NB4 (cell line): ENCODE measurements at regions not wholly inside any gene's neighbourhood (a gene's known extent, or its start where the extent isn't known, plus 50 kb on each side); places are given as distances from the start of the nearest gene placed in this dataset.
"Not testable (repeated sequence)": the region's sequence is repeated elsewhere in the genome, so short reads cannot be mapped to it uniquely, and the experiment has no call there.

Source experiments
- DNase-seq: peaks from one replicate; pipeline ENCODE4 v3.0.0; 2010; ENCODE audit warnings: low read depth
- H3K4me3 ChIP-seq: one replicate; pipeline ENCODE4 v1.5.1; 2011; ENCODE audit warnings: mild to moderate bottlenecking, low read depth, low read length, moderate library complexity
- MYC ChIP-seq: IDR thresholded peaks from 2 replicates; pipeline ENCODE4 v1.6.1; 2011; ENCODE audit warnings: low read depth, low read length
- POLR2A ChIP-seq: IDR thresholded peaks from 2 replicates; pipeline ENCODE4 v1.6.1; 2011; ENCODE audit warnings: mild to moderate bottlenecking; ENCODE audit not compliant: insufficient read length; ENCODE audit errors: extremely low read depth
- TF ChIP-seq, protein P1 (sequence below): IDR thresholded peaks from 2 replicates; pipeline ENCODE4 v1.6.1; 2011; ENCODE audit warnings: low read depth, low read length
- TF ChIP-seq, protein P2 (sequence below): IDR thresholded peaks from one replicate; pipeline ENCODE4 v1.5.1; 2012; ENCODE audit warnings: low read depth, low read length

- no peak for DNase-seq
- no peak for TF ChIP-seq MYC
- TF ChIP-seq, protein P1, sequence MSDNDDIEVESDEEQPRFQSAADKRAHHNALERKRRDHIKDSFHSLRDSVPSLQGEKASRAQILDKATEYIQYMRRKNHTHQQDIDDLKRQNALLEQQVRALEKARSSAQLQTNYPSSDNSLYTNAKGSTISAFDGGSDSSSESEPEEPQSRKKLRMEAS = no peak
- no peak overlapping the region for H3K4me3 ChIP-seq
Observed at GRCh38 chr3:89740080-89740880, 632.9 kb downstream of the EPHA3 start.

GRCh38 chr3:89740881-89741177 is 633.4 kb downstream of the EPHA3 start:
- TF ChIP-seq POLR2A = no peak
- TF ChIP-seq, protein P2, sequence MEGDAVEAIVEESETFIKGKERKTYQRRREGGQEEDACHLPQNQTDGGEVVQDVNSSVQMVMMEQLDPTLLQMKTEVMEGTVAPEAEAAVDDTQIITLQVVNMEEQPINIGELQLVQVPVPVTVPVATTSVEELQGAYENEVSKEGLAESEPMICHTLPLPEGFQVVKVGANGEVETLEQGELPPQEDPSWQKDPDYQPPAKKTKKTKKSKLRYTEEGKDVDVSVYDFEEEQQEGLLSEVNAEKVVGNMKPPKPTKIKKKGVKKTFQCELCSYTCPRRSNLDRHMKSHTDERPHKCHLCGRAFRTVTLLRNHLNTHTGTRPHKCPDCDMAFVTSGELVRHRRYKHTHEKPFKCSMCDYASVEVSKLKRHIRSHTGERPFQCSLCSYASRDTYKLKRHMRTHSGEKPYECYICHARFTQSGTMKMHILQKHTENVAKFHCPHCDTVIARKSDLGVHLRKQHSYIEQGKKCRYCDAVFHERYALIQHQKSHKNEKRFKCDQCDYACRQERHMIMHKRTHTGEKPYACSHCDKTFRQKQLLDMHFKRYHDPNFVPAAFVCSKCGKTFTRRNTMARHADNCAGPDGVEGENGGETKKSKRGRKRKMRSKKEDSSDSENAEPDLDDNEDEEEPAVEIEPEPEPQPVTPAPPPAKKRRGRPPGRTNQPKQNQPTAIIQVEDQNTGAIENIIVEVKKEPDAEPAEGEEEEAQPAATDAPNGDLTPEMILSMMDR = no peak
- no peak for TF ChIP-seq MYC
- TF ChIP-seq, protein P1 = no peak
- DNase-seq = no peak
- no peak overlapping the region for H3K4me3 ChIP-seq

DNA sequence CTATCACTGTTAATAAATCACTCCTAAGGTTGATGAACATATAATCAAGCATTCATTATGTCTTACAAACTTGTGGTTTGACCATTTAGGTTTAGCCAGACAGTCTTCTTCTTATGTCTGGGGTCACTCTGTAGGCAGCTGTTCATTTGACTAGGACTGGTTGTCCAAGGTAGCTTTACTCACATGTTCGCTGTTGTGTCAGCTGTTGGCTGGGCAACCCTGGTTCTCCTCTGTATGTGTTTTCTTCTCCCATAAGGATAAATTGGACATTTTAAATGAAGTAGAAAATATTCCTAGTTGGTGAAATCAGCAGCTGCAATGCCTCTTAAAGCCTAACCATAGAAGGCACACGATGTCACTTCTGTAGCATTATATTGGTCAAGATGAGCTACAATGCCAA is 635.1 kb downstream of the EPHA3 start:
- no peak for DNase-seq
- no peak overlapping the region for H3K4me3 ChIP-seq
- TF ChIP-seq, protein P1 = no peak
- TF ChIP-seq MYC (no peak), POLR2A (no peak)
- TF ChIP-seq, protein P2 = no peak

GRCh38 chr3:89747541-89748278 is 640.3 kb downstream of the EPHA3 start:
- not testable (repeated sequence) for DNase-seq, H3K4me3 ChIP-seq

DNA sequence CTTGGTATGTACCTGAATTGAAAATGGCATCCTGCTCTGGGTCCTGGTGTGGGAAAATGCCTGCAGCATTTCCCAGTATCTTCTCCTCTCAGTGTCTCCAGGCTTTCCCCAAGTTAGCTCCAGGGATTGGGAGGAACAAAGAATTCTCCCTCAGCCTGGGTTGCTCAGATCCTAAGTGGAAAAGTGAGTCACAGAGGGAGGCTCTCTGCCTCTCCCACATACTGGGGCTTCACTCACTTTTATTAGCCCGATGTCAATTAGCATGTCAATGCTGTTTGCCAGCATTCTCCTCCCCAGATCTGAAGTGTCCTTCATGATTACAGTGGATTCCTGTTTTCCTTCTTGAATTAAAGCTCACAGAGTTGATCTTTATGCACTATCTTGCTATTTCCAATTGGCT is 655.0 kb downstream of the EPHA3 start:
- no peak overlapping the region for H3K4me3 ChIP-seq
- TF ChIP-seq MYC (no peak), POLR2A (no peak)
- TF ChIP-seq, protein P1 = no peak
- TF ChIP-seq, protein P2 = no peak
- DNase-seq = no peak

DNA sequence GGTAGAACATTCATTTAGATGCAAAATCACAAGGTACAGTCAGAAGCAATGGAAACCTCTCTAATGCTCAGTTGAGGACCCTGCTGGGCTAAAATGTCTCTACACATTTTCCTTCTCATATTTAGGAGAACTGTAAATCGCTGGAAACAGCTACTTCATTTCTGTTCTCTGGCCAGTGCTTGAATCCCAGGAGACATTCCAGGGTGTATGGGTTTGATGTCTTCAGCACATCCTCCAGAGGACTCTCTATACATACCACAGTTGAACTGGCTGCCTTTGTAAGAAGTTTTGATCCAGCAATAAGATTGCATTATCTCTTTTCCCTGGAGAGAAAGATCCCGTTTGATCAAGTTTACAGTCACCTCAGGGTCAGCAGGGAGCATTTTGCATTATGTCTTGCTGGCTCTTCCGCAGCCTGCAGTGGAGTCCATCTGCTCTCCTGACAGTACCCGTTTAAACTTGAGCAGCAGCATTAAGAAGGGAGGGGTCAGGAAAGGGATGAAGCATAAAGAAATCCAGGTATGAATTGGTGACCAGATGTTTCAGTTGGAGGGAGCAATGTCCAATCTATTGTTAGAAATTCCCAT is 676.0 kb downstream of the EPHA3 start:
- TF ChIP-seq, protein P2 = no peak
- H3K4me3 ChIP-seq = no peak overlapping the region
- DNase-seq = no peak
